ENCODE measurements at regions not wholly inside any gene's neighbourhood (a gene's known extent, or its start where the extent isn't known, plus 50 kb on each side); places are given as distances from the start of the nearest gene placed in this dataset.

GRCh38 chr14:86243158-86243557 is 713.2 kb downstream of the FLRT2 start:
- no peak for DNase-seq
- Histone ChIP-seq H3K27me3 (no peaks in the 10 kb centered on the region), H3K4me1 (no peaks in the 10 kb centered on the region), H3K36me3 (no peaks in the 10 kb centered on the region), H3K27ac (no peak overlapping the region), H3K9me3 (no peaks in the 10 kb centered on the region), H3K4me3 (no peak overlapping the region)
- intact Hi-C loops (cut with DNase I; ENCODE audit: low total_unique reads), result no loop called here
- TF ChIP-seq CTCF (IDR thresholded peaks at IDR 0.05), result no peak

GRCh38 chr14:86237733-86238132 is 707.8 kb downstream of the FLRT2 start:
- H3K9me3 ChIP-seq, result no peaks in the 10 kb centered on the region
- intact Hi-C loops (cut with DNase I; ENCODE audit: low total_unique reads), result no loop called here
- DNase-seq, result no peak

GRCh38 chr14:86221755-86222154 is 691.8 kb downstream of the FLRT2 start:
- no peaks in the 10 kb centered on the region for H3K36me3 ChIP-seq

More at GRCh38 chr14:86237733-86238132, 707.8 kb downstream of the FLRT2 start:
- TF ChIP-seq CTCF (IDR thresholded peaks at IDR 0.05), result no peak
- H3K27me3 ChIP-seq, result no peaks in the 10 kb centered on the region
- no peak overlapping the region for H3K4me3 ChIP-seq
- no peak overlapping the region for H3K27ac ChIP-seq
- no peaks in the 10 kb centered on the region for H3K36me3 ChIP-seq
- no peaks in the 10 kb centered on the region for H3K4me1 ChIP-seq

GRCh38 chr14:86221000-86221399 is 691.1 kb downstream of the FLRT2 start:
- Histone ChIP-seq H3K27me3 (no peaks in the 10 kb centered on the region), H3K4me1 (no peaks in the 10 kb centered on the region), H3K36me3 (no peaks in the 10 kb centered on the region), H3K4me3 (no peak overlapping the region), H3K9me3 (no peaks in the 10 kb centered on the region), H3K27ac (no peak overlapping the region)
- no peak for DNase-seq
- TF ChIP-seq CTCF (IDR thresholded peaks at IDR 0.05), result no peak
- intact Hi-C loops (cut with DNase I; ENCODE audit: low total_unique reads), result no loop called here

More at GRCh38 chr14:86221755-86222154, 691.8 kb downstream of the FLRT2 start:
- H3K4me1 ChIP-seq, result no peaks in the 10 kb centered on the region
- no peak for DNase-seq
- no peaks in the 10 kb centered on the region for H3K9me3 ChIP-seq
- no peak overlapping the region for H3K27ac ChIP-seq
- no peaks in the 10 kb centered on the region for H3K27me3 ChIP-seq
- intact Hi-C loops (cut with DNase I; ENCODE audit: low total_unique reads), result no loop called here
- no peak for TF ChIP-seq CTCF (IDR thresholded peaks at IDR 0.05)
- H3K4me3 ChIP-seq, result no peak overlapping the region

- intact Hi-C loops (cut with DNase I; ENCODE audit: low total_unique reads), result no loop called here
- Histone ChIP-seq H3K9me3 (no peaks in the 10 kb centered on the region), H3K4me3 (no peak overlapping the region), H3K27me3 (no peaks in the 10 kb centered on the region), H3K27ac (no peak overlapping the region), H3K36me3 (no peaks in the 10 kb centered on the region), H3K4me1 (no peaks in the 10 kb centered on the region)
- no peak for DNase-seq
- no peak for TF ChIP-seq CTCF (IDR thresholded peaks at IDR 0.05)
These were observed 687.6 kb downstream of the FLRT2 start for GRCh38 chr14:86217523-86217922.

- H3K36me3 ChIP-seq, result no peaks in the 10 kb centered on the region
- H3K4me1 ChIP-seq, result no peaks in the 10 kb centered on the region
- no peaks in the 10 kb centered on the region for H3K27me3 ChIP-seq
- intact Hi-C loops (cut with DNase I; ENCODE audit: low total_unique reads), result no loop called here
- no peak for DNase-seq
- H3K4me3 ChIP-seq, result no peak overlapping the region
- H3K27ac ChIP-seq, result no peak overlapping the region
- H3K9me3 ChIP-seq, result no peaks in the 10 kb centered on the region
- TF ChIP-seq CTCF (IDR thresholded peaks at IDR 0.05), result no peak
These were observed 673.9 kb downstream of the FLRT2 start for GRCh38 chr14:86203843-86204242.
